ENCODE measurements at regions not wholly inside any gene's neighbourhood (a gene's known extent, or its start where the extent isn't known, plus 50 kb on each side); places are given as distances from the start of the nearest gene placed in this dataset.

GRCh38 chr14:106023411-106023810 lies 497.0 kb downstream of the TMEM121 start:
- H3K4me3 ChIP-seq (ENCODE audit: insufficient read depth, low read depth, low read length) = no peak overlapping the region
- no peak for DNase-seq (ENCODE audit: low read depth)
- no peak overlapping the region for H3K4me2 ChIP-seq (ENCODE audit: low read length)
- Mint-ChIP-seq H3K27ac (ENCODE audit: unreplicated experiment) (no peak overlapping the region), H3K4me3 (ENCODE audit: unreplicated experiment) (no peak overlapping the region), H3K9me3 (ENCODE audit: unreplicated experiment) (no peaks in the 10 kb centered on the region), H3K27me3 (ENCODE audit: low read depth, unreplicated experiment) (no peaks in the 10 kb centered on the region), H3K4me1 (ENCODE audit: low read depth, unreplicated experiment) (no peaks in the 10 kb centered on the region), H3K36me3 (ENCODE audit: low read depth, unreplicated experiment) (no peaks in the 10 kb centered on the region)
- TF ChIP-seq CTCF (IDR thresholded peaks at IDR 0.05; ENCODE audit: insufficient read depth, low read depth, low read length) (no peak), EZH2 (IDR thresholded peaks at IDR 0.05; ENCODE audit: insufficient read depth, low read length) (no peak)
- no peaks in the 10 kb centered on the region for H4K20me1 ChIP-seq (ENCODE audit: insufficient read depth, low read length)
- no peaks in the 10 kb centered on the region for H3K27me3 ChIP-seq (ENCODE audit: insufficient read depth, low read length)
- FAIRE-seq = no peak
- H3K79me2 ChIP-seq (ENCODE audit: insufficient read depth, low read length) = no peaks in the 10 kb centered on the region
- H3K4me1 ChIP-seq (ENCODE audit: insufficient read depth, low read length) = no peaks in the 10 kb centered on the region
- H2AFZ ChIP-seq (ENCODE audit: low read depth, low read length) = no peak overlapping the region
- no peaks in the 10 kb centered on the region for H3K9me3 ChIP-seq (ENCODE audit: insufficient read depth, low read depth, low read length)
- no peak overlapping the region for H3K27ac ChIP-seq (ENCODE audit: low read depth, low read length)
- H3K9ac ChIP-seq (ENCODE audit: low read length) = no peak overlapping the region
- H3K36me3 ChIP-seq (ENCODE audit: insufficient read depth, low read length) = no peaks in the 10 kb centered on the region

GRCh38 chr14:106024983-106025604 lies 498.7 kb downstream of the TMEM121 start:
- H3K9me3 ChIP-seq (ENCODE audit: insufficient read depth, low read depth, low read length) = no peaks in the 10 kb centered on the region
- no peaks in the 10 kb centered on the region for H3K27me3 Mint-ChIP-seq (ENCODE audit: low read depth, unreplicated experiment)
- no peak overlapping the region for H3K27ac Mint-ChIP-seq (ENCODE audit: unreplicated experiment)

More at GRCh38 chr14:106024983-106025604, 498.7 kb downstream of the TMEM121 start:
- Histone ChIP-seq H2AFZ (ENCODE audit: low read depth, low read length) (no peak overlapping the region), H4K20me1 (ENCODE audit: insufficient read depth, low read length) (no peaks in the 10 kb centered on the region), H3K4me3 (ENCODE audit: insufficient read depth, low read depth, low read length) (no peak overlapping the region), H3K36me3 (ENCODE audit: insufficient read depth, low read length) (no peaks in the 10 kb centered on the region), H3K79me2 (ENCODE audit: insufficient read depth, low read length) (no peaks in the 10 kb centered on the region), H3K9ac (ENCODE audit: low read length) (no peak overlapping the region), H3K27ac (ENCODE audit: low read depth, low read length) (no peak overlapping the region), H3K4me2 (ENCODE audit: low read length) (no peak overlapping the region), H3K4me1 (ENCODE audit: insufficient read depth, low read length) (no peaks in the 10 kb centered on the region), H3K27me3 (ENCODE audit: insufficient read depth, low read length) (no peaks in the 10 kb centered on the region)
- Mint-ChIP-seq H3K36me3 (ENCODE audit: low read depth, unreplicated experiment) (no peaks in the 10 kb centered on the region), H3K4me3 (ENCODE audit: unreplicated experiment) (no peak overlapping the region), H3K9me3 (ENCODE audit: unreplicated experiment) (no peaks in the 10 kb centered on the region), H3K4me1 (ENCODE audit: low read depth, unreplicated experiment) (no peaks in the 10 kb centered on the region)
- TF ChIP-seq EZH2 (IDR thresholded peaks at IDR 0.05; ENCODE audit: insufficient read depth, low read length) (no peak), CTCF (IDR thresholded peaks at IDR 0.05; ENCODE audit: insufficient read depth, low read depth, low read length) (no peak)
- DNase-seq (ENCODE audit: low read depth) (no peak), FAIRE-seq (no peak)
